Endodermal cell (in vitro differentiated cells): ENCODE measurements at regions not wholly inside any gene's neighbourhood (a gene's known extent, or its start where the extent isn't known, plus 50 kb on each side); places are given as distances from the start of the nearest gene placed in this dataset.
"Not testable (repeated sequence)": the region's sequence is repeated elsewhere in the genome, so short reads cannot be mapped to it uniquely, and the experiment has no call there.

ENCODE experiments used
- DNase-seq: peaks from one replicate; pipeline ENCODE4 v3.0.0-alpha.2; 2017
- H3K27ac ChIP-seq: 2 replicates; pipeline ENCODE4 v1.5.1; 2013; ENCODE audit warnings: mild to moderate bottlenecking, low read depth, low read length, moderate library complexity
- H3K27me3 ChIP-seq: 2 replicates; pipeline ENCODE4 v1.6.1; 2013; ENCODE audit warnings: mild to moderate bottlenecking, low read length, moderate library complexity; ENCODE audit not compliant: insufficient read depth, control insufficient read depth, poor library complexity, severe bottlenecking
- H3K36me3 ChIP-seq: 2 replicates; pipeline ENCODE4 v1.7.0; 2013; ENCODE audit warnings: mild to moderate bottlenecking, low read length, moderate library complexity; ENCODE audit not compliant: control insufficient read depth, insufficient read depth
- H3K4me1 ChIP-seq: one replicate; pipeline ENCODE4 v1.7.0; 2013; ENCODE audit warnings: low read length; ENCODE audit not compliant: control insufficient read depth, insufficient read depth
- H3K4me3 ChIP-seq: 2 replicates; pipeline ENCODE4 v1.5.1; 2013; ENCODE audit warnings: mild to moderate bottlenecking, low read length, moderate library complexity
- H3K9ac ChIP-seq: 2 replicates; pipeline ENCODE4 v1.6.1; 2013; ENCODE audit warnings: mild to moderate bottlenecking, low read length, moderate library complexity; ENCODE audit not compliant: poor library complexity, severe bottlenecking; ENCODE audit errors: extremely low read depth
- H3K9me3 ChIP-seq: 2 replicates; pipeline ENCODE4 v1.6.1; 2013; ENCODE audit warnings: mild to moderate bottlenecking, low read length, moderate library complexity; ENCODE audit not compliant: control insufficient read depth
- H3K27ac Mint-ChIP-seq: 2 replicates; pipeline ENCODE4 v1.8.0; 2020; ENCODE audit warnings: mixed read lengths
- H3K27me3 Mint-ChIP-seq: 2 replicates; pipeline ENCODE4 v1.8.0; 2021; ENCODE audit warnings: mild to moderate bottlenecking, mixed read lengths; ENCODE audit not compliant: insufficient read depth
- H3K36me3 Mint-ChIP-seq: 2 replicates; pipeline ENCODE4 v1.8.0; 2020; ENCODE audit warnings: low read depth, mixed read lengths
- H3K4me1 Mint-ChIP-seq: 2 replicates; pipeline ENCODE4 v1.8.0; 2020; ENCODE audit warnings: mixed read lengths
- H3K4me3 Mint-ChIP-seq: 2 replicates; pipeline ENCODE4 v1.8.0; 2020; ENCODE audit warnings: mild to moderate bottlenecking, moderate library complexity, mixed read lengths
- H3K9me3 Mint-ChIP-seq: 2 replicates; pipeline ENCODE4 v1.8.0; 2020; ENCODE audit warnings: mild to moderate bottlenecking, mixed read lengths
- CTCF ChIP-seq: fragments of 200-600 bp; sonication (generic); conservative IDR thresholded peaks from 2 replicates; pipeline ENCODE4 v1.5.0; 2021; ENCODE audit warnings: antibody characterized with exemption, mild to moderate bottlenecking
- WGBS, 2 experiments: methylation state at CpG; one replicate each; pipeline versions ENCODE4 v1.1.5 to v1.1.7; 2013; ENCODE audit warnings: missing lambda C conversion rate in 2 of 2, mixed read lengths in 1 of 2; ENCODE audit not compliant: insufficient coverage in 1 of 2, insufficient read length in 1 of 2; 5-methylcytosine and 5-hydroxymethylcytosine counted together

GRCh38 chr2:38243186-38243880 is 133.7 kb downstream of the ATL2 start:
- peaks cover 5% of the 10 kb centered on the region for H3K27me3 Mint-ChIP-seq
- H3K9ac ChIP-seq = no peak overlapping the region
- no peaks in the 10 kb centered on the region for H3K9me3 Mint-ChIP-seq
- no peak overlapping the region for H3K27ac ChIP-seq
- H3K27me3 ChIP-seq = no peaks in the 10 kb centered on the region
- H3K9me3 ChIP-seq = no peaks in the 10 kb centered on the region
- peaks cover 3% of the 10 kb centered on the region for H3K4me1 ChIP-seq
- no peak for TF ChIP-seq CTCF
- H3K4me3 ChIP-seq = no peak overlapping the region
- no peak for DNase-seq
- H3K4me3 Mint-ChIP-seq = no peak overlapping the region
- WGBS, 2 experiments = 92% methylated on average over 3 of the region's 3 CpGs; no CpG with 5 or more reads in 1 of the 2 experiments
- no peak overlapping the region for H3K27ac Mint-ChIP-seq
- H3K36me3 ChIP-seq = no peaks in the 10 kb centered on the region
- H3K4me1 Mint-ChIP-seq = peaks cover 3% of the 10 kb centered on the region
- H3K36me3 Mint-ChIP-seq = no peaks in the 10 kb centered on the region

- H3K9me3 ChIP-seq = no peaks in the 10 kb centered on the region
- H3K27me3 ChIP-seq = no peaks in the 10 kb centered on the region
- H3K9ac ChIP-seq = no peak overlapping the region
- no peak overlapping the region for H3K4me3 ChIP-seq
- DNase-seq = no peak
- H3K4me1 Mint-ChIP-seq = peaks cover 3% of the 10 kb centered on the region
- H3K9me3 Mint-ChIP-seq = peaks cover 7% of the 10 kb centered on the region
- H3K4me1 ChIP-seq = peaks cover 3% of the 10 kb centered on the region
- H3K36me3 Mint-ChIP-seq = no peaks in the 10 kb centered on the region
- peaks cover 5% of the 10 kb centered on the region for H3K27me3 Mint-ChIP-seq
- WGBS, 2 experiments = 94 to 96% methylated on average over 10 of the region's 10 CpGs
- H3K27ac ChIP-seq = no peak overlapping the region
- no peak overlapping the region for H3K27ac Mint-ChIP-seq
- H3K4me3 Mint-ChIP-seq = no peak overlapping the region
- no peak for TF ChIP-seq CTCF
- no peaks in the 10 kb centered on the region for H3K36me3 ChIP-seq
These were observed 137.6 kb downstream of the ATL2 start for GRCh38 chr2:38239452-38239851.

- not testable (repeated sequence) for H3K9me3 ChIP-seq, H3K9ac ChIP-seq, H3K27me3 ChIP-seq, H3K36me3 ChIP-seq, H3K27ac ChIP-seq, DNase-seq, H3K4me1 ChIP-seq, H3K27me3 Mint-ChIP-seq, H3K4me3 Mint-ChIP-seq, H3K9me3 Mint-ChIP-seq, H3K4me1 Mint-ChIP-seq, H3K36me3 Mint-ChIP-seq, H3K4me3 ChIP-seq, H3K27ac Mint-ChIP-seq
- 80 to 94% methylated on average over 1 to 4 of the region's 5 CpGs for WGBS, 2 experiments
These were observed 138.4 kb downstream of the ATL2 start for GRCh38 chr2:38238705-38239104.

- H3K27me3 Mint-ChIP-seq = peaks cover 5% of the 10 kb centered on the region
- H3K4me3 Mint-ChIP-seq = no peak overlapping the region
These were observed 139.8 kb downstream of the ATL2 start for GRCh38 chr2:38237311-38237710.

More at GRCh38 chr2:38237311-38237710, 139.8 kb downstream of the ATL2 start:
- Mint-ChIP-seq H3K9me3 (peaks cover 7% of the 10 kb centered on the region), H3K27ac (no peak overlapping the region), H3K36me3 (no peaks in the 10 kb centered on the region), H3K4me1 (no peaks in the 10 kb centered on the region)
- H3K4me3 ChIP-seq = no peak overlapping the region
- no peak overlapping the region for H3K9ac ChIP-seq
- no peaks in the 10 kb centered on the region for H3K27me3 ChIP-seq
- no peaks in the 10 kb centered on the region for H3K9me3 ChIP-seq
- no peaks in the 10 kb centered on the region for H3K36me3 ChIP-seq
- DNase-seq = no peak
- no peak for TF ChIP-seq CTCF
- no peak overlapping the region for H3K27ac ChIP-seq
- no peaks in the 10 kb centered on the region for H3K4me1 ChIP-seq
- 90 to 96% methylated on average over 2 of the region's 2 CpGs for WGBS, 2 experiments
